22Rv1 (cell line): ENCODE measurements at regions not wholly inside any gene's neighbourhood (a gene's known extent, or its start where the extent isn't known, plus 50 kb on each side); places are given as distances from the start of the nearest gene placed in this dataset.

Source experiments
- ZFX ChIP-seq: fragments of 450-650 bp; IDR thresholded peaks from 2 replicates; pipeline ENCODE4 v1.6.1; 2017; ENCODE audit warnings: antibody characterized with exemption, borderline replicate concordance
- TF ChIP-seq, protein P1 (sequence below): fragments of 450-650 bp; IDR thresholded peaks from 2 replicates; pipeline ENCODE4 v1.5.1; 2017; ENCODE audit warnings: mild to moderate bottlenecking

GRCh38 chr20:50358166-50358565 is 152.0 kb upstream of the PTPN1 start:
- TF ChIP-seq, protein P1, sequence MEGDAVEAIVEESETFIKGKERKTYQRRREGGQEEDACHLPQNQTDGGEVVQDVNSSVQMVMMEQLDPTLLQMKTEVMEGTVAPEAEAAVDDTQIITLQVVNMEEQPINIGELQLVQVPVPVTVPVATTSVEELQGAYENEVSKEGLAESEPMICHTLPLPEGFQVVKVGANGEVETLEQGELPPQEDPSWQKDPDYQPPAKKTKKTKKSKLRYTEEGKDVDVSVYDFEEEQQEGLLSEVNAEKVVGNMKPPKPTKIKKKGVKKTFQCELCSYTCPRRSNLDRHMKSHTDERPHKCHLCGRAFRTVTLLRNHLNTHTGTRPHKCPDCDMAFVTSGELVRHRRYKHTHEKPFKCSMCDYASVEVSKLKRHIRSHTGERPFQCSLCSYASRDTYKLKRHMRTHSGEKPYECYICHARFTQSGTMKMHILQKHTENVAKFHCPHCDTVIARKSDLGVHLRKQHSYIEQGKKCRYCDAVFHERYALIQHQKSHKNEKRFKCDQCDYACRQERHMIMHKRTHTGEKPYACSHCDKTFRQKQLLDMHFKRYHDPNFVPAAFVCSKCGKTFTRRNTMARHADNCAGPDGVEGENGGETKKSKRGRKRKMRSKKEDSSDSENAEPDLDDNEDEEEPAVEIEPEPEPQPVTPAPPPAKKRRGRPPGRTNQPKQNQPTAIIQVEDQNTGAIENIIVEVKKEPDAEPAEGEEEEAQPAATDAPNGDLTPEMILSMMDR: no peak
- TF ChIP-seq ZFX: no peak
